Fibroblast of pulmonary artery (primary cell): ENCODE measurements at regions not wholly inside any gene's neighbourhood (a gene's known extent, or its start where the extent isn't known, plus 50 kb on each side); places are given as distances from the start of the nearest gene placed in this dataset.

Experiments
- DNase-seq: peaks from one replicate; pipeline ENCODE4 v3.0.0-alpha.2; 2010; ENCODE audit warnings: low read depth
- H3K4me3 ChIP-seq: replicated peaks from 2 replicates; pipeline ENCODE4 v1.5.1; 2011; ENCODE audit warnings: low read depth, mild to moderate bottlenecking, control low read depth, low read length, moderate library complexity
- TF ChIP-seq, protein P1 (sequence below): IDR thresholded peaks from 2 replicates; pipeline ENCODE4 v1.5.1; 2011; ENCODE audit warnings: mild to moderate bottlenecking, control low read depth, low read length, inconsistent platforms; ENCODE audit errors: missing control alignments

DNA sequence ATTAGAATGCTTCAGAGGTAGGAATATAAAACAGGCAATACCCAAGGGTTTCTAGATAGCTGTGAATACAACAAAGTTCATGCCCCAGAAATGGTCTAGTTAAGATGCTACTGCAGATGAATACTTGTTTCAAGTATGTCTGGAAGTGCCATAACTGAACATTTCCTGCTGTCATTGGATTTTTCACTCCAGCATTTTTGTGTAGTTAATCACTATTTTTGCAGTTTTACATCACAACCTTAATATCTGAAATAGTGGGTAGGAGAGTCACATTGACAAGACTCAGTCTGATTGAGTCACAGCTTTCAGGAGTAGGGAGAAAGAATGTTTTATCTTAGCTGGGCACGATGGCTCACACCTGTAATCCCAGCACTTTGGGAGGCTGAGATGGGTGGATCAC lies 126.4 kb upstream of the C1orf21 start:
- peak; percentile 72 for DNase-seq
- H3K4me3 ChIP-seq = no peak overlapping the region
- TF ChIP-seq, protein P1, sequence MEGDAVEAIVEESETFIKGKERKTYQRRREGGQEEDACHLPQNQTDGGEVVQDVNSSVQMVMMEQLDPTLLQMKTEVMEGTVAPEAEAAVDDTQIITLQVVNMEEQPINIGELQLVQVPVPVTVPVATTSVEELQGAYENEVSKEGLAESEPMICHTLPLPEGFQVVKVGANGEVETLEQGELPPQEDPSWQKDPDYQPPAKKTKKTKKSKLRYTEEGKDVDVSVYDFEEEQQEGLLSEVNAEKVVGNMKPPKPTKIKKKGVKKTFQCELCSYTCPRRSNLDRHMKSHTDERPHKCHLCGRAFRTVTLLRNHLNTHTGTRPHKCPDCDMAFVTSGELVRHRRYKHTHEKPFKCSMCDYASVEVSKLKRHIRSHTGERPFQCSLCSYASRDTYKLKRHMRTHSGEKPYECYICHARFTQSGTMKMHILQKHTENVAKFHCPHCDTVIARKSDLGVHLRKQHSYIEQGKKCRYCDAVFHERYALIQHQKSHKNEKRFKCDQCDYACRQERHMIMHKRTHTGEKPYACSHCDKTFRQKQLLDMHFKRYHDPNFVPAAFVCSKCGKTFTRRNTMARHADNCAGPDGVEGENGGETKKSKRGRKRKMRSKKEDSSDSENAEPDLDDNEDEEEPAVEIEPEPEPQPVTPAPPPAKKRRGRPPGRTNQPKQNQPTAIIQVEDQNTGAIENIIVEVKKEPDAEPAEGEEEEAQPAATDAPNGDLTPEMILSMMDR = no peak

- no peak for DNase-seq
- TF ChIP-seq, protein P1 = no peak
- H3K4me3 ChIP-seq = no peak overlapping the region
These were observed 124.7 kb upstream of the C1orf21 start for GRCh38 chr1:184262109-184262508.

GRCh38 chr1:184267747-184268146 lies 119.1 kb upstream of the C1orf21 start:
- H3K4me3 ChIP-seq = no peak overlapping the region
- TF ChIP-seq, protein P1 = no peak
- no peak for DNase-seq

GRCh38 chr1:184270556-184270955 lies 116.3 kb upstream of the C1orf21 start:
- TF ChIP-seq, protein P1 = no peak
- DNase-seq = no peak
- H3K4me3 ChIP-seq = no peak overlapping the region

GRCh38 chr1:184272175-184272866 lies 114.5 kb upstream of the C1orf21 start:
- no peak overlapping the region for H3K4me3 ChIP-seq
- TF ChIP-seq, protein P1 = no peak
- no peak for DNase-seq

DNA sequence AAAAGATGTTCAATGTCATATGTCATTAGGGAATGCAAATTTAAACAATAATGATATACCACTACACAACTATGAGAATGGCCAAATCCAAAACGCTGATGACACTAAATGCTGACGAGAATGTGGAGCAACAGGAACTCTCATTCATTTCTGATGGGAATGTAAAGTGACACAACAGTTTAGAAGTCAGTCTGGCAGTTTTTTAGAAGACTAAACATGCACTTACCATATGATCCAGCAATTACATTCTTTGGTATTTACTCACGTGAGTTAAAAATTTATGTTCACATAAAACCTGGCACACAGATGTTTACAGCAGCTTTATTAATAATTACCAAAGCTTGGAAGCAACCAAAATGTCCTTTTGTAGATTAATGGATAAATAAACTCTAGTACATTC lies 110.4 kb upstream of the C1orf21 start:
- no peak for DNase-seq
- H3K4me3 ChIP-seq = no peak overlapping the region
- TF ChIP-seq, protein P1 = no peak

GRCh38 chr1:184279911-184280458 lies 106.8 kb upstream of the C1orf21 start:
- no peak for DNase-seq
- H3K4me3 ChIP-seq = no peak overlapping the region
- TF ChIP-seq, protein P1 = no peak
